ENCODE measurements at regions not wholly inside any gene's neighbourhood (a gene's known extent, or its start where the extent isn't known, plus 50 kb on each side); places are given as distances from the start of the nearest gene placed in this dataset.
"Not testable (repeated sequence)": the region's sequence is repeated elsewhere in the genome, so short reads cannot be mapped to it uniquely, and the experiment has no call there.

DNA sequence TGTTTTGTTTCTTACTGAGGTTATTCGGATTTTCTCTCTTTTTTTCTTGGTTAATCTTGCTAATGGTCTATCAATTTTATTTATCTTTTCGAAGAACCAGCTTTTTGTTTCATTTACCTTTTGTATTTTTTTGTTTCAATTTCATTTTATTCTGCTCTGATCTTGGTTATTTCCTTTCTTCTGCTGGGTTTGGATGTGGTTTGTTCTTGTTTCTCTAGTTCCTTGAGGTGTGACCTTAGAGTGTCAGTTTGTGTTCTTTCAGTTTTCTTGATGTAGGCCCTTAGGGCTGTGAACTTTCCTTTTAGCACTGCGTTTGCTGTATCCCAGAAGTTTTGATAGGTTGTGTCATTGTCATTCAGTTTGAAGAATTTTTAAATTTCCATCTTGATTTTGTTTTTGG, 239.2 kb downstream of the AEBP2 start:
- TF ChIP-seq EZH2phosphoT487 (IDR thresholded peaks at IDR 0.05; ENCODE audit: low read length), result not testable (repeated sequence)
- TF ChIP-seq, protein P1, sequence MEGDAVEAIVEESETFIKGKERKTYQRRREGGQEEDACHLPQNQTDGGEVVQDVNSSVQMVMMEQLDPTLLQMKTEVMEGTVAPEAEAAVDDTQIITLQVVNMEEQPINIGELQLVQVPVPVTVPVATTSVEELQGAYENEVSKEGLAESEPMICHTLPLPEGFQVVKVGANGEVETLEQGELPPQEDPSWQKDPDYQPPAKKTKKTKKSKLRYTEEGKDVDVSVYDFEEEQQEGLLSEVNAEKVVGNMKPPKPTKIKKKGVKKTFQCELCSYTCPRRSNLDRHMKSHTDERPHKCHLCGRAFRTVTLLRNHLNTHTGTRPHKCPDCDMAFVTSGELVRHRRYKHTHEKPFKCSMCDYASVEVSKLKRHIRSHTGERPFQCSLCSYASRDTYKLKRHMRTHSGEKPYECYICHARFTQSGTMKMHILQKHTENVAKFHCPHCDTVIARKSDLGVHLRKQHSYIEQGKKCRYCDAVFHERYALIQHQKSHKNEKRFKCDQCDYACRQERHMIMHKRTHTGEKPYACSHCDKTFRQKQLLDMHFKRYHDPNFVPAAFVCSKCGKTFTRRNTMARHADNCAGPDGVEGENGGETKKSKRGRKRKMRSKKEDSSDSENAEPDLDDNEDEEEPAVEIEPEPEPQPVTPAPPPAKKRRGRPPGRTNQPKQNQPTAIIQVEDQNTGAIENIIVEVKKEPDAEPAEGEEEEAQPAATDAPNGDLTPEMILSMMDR (IDR thresholded peaks at IDR 0.05; ENCODE audit: low read length), result not testable (repeated sequence)
